Hematopoietic multipotent progenitor cell (in vitro differentiated cells): ENCODE measurements at regions not wholly inside any gene's neighbourhood (a gene's known extent, or its start where the extent isn't known, plus 50 kb on each side); places are given as distances from the start of the nearest gene placed in this dataset.

Experiments used
- DNase-seq, 3 donors: peaks; one replicate each; pipeline ENCODE4 v3.0.0-alpha.2; 2011 to 2015; ENCODE audit warnings: low read depth in 2 of 3, low spot score in 2 of 3

- no peak for DNase-seq
Measured at GRCh38 chrX:8314881-8315280, 143.8 kb upstream of the VCX2 start.

- no peak for DNase-seq
Measured at GRCh38 chrX:8319359-8319758, 145.3 kb upstream of the VCX3B start.

- DNase-seq: no peak
Measured at GRCh38 chrX:8323356-8323755, 141.3 kb upstream of the VCX3B start.

GRCh38 chrX:8341814-8342590 is 122.6 kb upstream of the VCX3B start:
- no peak for DNase-seq

- no peak for DNase-seq
Measured at GRCh38 chrX:8345473-8345872, 119.2 kb upstream of the VCX3B start.

GRCh38 chrX:8346060-8346459 is 118.6 kb upstream of the VCX3B start:
- no peak for DNase-seq

GRCh38 chrX:8346892-8347291 is 117.7 kb upstream of the VCX3B start:
- no peak for DNase-seq

- no peak for DNase-seq
Measured at GRCh38 chrX:8349816-8350544, 114.7 kb upstream of the VCX3B start.

- DNase-seq: no peak
Measured at GRCh38 chrX:8358302-8358701, 106.3 kb upstream of the VCX3B start.

GRCh38 chrX:8364369-8365141 is 100.1 kb upstream of the VCX3B start:
- peak in 2 of 3 donors; percentile 35 to 68 for DNase-seq

- DNase-seq: no peak
Measured at GRCh38 chrX:8366481-8366880, 98.1 kb upstream of the VCX3B start.

- DNase-seq: no peak
Measured at GRCh38 chrX:8374041-8374825, 90.4 kb upstream of the VCX3B start.

GRCh38 chrX:8377041-8377440 is 87.6 kb upstream of the VCX3B start:
- no peak for DNase-seq

GRCh38 chrX:8390771-8391170 is 73.9 kb upstream of the VCX3B start:
- DNase-seq: no peak

GRCh38 chrX:8403988-8404387 is 60.6 kb upstream of the VCX3B start:
- no peak for DNase-seq

GRCh38 chrX:8404471-8404870 is 60.2 kb upstream of the VCX3B start:
- no peak for DNase-seq

- DNase-seq: no peak
Measured at GRCh38 chrX:8404926-8405325, 59.7 kb upstream of the VCX3B start.

- peak in 1 of 3 donors; percentile 0 for DNase-seq
Measured at GRCh38 chrX:8405631-8406030, 59.0 kb upstream of the VCX3B start.

- no peak for DNase-seq
Measured at GRCh38 chrX:8413279-8413678, 51.4 kb upstream of the VCX3B start.
